AG09319 (cell line): ENCODE measurements at regions not wholly inside any gene's neighbourhood (a gene's known extent, or its start where the extent isn't known, plus 50 kb on each side); places are given as distances from the start of the nearest gene placed in this dataset.
A peak's percentile ranks its signal among the peaks of the same experiment; 100 is the strongest.
"Not testable (repeated sequence)": the region's sequence is repeated elsewhere in the genome, so short reads cannot be mapped to it uniquely, and the experiment has no call there.

Experiments used
- DNase-seq: peaks from one replicate; pipeline ENCODE4 v3.0.0-alpha.2; 2010; ENCODE audit warnings: low read depth; ENCODE audit errors: extremely low read depth
- TF ChIP-seq, protein P1 (sequence below): IDR thresholded peaks from 2 replicates; pipeline ENCODE4 v1.5.1; 2011; ENCODE audit warnings: low read depth, mild to moderate bottlenecking, inconsistent platforms, low read length, moderate library complexity

DNA sequence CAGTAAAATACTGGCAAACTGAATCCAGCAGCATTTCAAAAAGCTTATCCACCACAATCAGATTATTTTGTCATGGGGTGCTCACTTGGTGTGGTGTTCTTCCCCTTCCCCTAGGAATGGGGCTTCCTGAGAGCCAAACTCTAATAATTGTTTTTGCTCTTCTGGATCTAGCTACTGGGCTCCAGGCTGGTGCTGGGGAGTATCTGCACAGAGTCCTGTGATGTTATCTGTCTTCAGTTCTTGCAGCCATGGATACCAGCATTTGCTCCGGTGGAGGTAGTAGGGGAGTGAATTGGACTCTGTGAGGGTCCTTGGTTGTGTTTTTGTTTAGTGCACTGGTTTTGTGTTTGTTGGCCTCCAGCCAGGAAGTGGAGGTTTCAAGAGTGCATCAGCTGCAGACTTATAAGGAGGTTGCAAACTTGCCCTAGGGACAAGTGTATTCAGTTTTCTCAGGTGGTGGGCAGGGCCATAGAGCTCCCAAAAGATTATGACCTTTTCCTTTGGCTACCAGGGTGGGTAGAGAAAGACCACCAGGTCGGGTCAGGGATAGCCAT is 308.5 kb upstream of the MAGI2 start:
- DNase-seq: no peak
- TF ChIP-seq, protein P1, sequence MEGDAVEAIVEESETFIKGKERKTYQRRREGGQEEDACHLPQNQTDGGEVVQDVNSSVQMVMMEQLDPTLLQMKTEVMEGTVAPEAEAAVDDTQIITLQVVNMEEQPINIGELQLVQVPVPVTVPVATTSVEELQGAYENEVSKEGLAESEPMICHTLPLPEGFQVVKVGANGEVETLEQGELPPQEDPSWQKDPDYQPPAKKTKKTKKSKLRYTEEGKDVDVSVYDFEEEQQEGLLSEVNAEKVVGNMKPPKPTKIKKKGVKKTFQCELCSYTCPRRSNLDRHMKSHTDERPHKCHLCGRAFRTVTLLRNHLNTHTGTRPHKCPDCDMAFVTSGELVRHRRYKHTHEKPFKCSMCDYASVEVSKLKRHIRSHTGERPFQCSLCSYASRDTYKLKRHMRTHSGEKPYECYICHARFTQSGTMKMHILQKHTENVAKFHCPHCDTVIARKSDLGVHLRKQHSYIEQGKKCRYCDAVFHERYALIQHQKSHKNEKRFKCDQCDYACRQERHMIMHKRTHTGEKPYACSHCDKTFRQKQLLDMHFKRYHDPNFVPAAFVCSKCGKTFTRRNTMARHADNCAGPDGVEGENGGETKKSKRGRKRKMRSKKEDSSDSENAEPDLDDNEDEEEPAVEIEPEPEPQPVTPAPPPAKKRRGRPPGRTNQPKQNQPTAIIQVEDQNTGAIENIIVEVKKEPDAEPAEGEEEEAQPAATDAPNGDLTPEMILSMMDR: no peak

DNA sequence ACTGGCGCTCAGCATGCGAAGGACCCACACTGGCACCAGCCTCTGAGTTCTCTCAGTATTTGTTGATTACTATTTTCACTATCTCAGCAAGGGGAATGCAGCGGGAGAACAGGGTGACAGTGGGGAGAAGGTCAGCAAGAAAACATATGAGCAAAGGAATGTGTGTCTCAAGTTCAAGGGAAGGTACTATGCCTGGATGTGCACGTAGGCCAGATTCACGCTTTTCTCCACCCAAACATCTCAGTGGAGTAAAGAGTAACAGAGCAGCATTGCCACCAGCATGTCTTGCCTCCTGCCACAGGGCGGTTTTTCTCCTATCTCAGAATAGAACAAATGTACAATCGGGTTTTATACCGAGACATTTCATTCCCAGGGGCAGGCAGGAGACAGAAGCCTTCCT is 297.5 kb upstream of the MAGI2 start:
- DNase-seq: not testable (repeated sequence)

GRCh38 chr7:79749856-79750255 is 296.4 kb upstream of the MAGI2 start:
- TF ChIP-seq, protein P1: no peak
- no peak for DNase-seq

- no peak for DNase-seq
- TF ChIP-seq, protein P1: peak; percentile 10
Measured at GRCh38 chr7:79741684-79742083, 288.2 kb upstream of the MAGI2 start.

- no peak for DNase-seq
- TF ChIP-seq, protein P1: no peak
Measured at GRCh38 chr7:79740076-79740475, 286.6 kb upstream of the MAGI2 start.

GRCh38 chr7:79739036-79739709 is 285.7 kb upstream of the MAGI2 start:
- DNase-seq: not testable (repeated sequence)

DNA sequence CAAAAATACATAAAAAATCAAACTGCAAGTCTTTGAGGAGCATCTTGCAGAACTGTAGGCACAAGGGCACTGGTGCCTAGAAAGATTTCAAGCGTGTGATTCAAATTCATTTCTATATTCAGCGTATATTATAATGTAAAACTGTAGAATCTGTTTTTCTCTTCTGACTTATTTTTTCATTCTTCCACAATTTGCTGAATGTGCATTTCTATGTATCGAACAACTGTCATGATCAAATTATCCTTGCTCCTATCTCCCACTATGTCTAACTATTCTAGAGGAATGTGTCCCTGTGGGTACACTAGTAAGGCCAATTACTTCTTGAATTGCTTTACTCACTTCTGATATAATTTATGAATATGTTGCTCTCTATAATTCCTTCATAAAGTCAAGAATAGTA is 283.0 kb upstream of the MAGI2 start:
- TF ChIP-seq, protein P1: no peak
- no peak for DNase-seq

- no peak for DNase-seq
- TF ChIP-seq, protein P1: no peak
Measured at GRCh38 chr7:79735012-79735411, 281.5 kb upstream of the MAGI2 start.
